ENCODE measurements at regions not wholly inside any gene's neighbourhood (a gene's known extent, or its start where the extent isn't known, plus 50 kb on each side); places are given as distances from the start of the nearest gene placed in this dataset.

DNA sequence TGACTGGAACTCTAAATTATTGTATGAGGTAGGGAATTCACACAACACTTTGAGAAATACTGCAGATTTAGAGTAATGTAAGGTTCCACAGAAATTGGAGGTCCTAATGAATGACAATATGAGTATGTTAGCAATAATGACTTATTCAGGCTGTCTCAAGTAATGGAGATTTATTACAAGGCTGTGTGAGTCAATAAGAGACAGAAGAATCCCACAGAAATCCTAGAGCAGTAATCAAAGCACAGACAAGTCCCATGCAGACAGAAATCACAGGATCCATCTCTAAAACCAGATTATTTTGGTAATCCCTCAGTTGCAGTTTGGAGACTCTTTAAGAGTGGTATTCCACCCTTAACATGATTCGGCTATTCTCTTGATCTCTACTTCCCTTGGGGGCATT lies 83.6 kb downstream of the FAM161A start:
- H3K4me1 Mint-ChIP-seq (ENCODE audit: low read depth, unreplicated experiment) = peaks cover 8% of the 10 kb centered on the region
- TF ChIP-seq, protein P1, sequence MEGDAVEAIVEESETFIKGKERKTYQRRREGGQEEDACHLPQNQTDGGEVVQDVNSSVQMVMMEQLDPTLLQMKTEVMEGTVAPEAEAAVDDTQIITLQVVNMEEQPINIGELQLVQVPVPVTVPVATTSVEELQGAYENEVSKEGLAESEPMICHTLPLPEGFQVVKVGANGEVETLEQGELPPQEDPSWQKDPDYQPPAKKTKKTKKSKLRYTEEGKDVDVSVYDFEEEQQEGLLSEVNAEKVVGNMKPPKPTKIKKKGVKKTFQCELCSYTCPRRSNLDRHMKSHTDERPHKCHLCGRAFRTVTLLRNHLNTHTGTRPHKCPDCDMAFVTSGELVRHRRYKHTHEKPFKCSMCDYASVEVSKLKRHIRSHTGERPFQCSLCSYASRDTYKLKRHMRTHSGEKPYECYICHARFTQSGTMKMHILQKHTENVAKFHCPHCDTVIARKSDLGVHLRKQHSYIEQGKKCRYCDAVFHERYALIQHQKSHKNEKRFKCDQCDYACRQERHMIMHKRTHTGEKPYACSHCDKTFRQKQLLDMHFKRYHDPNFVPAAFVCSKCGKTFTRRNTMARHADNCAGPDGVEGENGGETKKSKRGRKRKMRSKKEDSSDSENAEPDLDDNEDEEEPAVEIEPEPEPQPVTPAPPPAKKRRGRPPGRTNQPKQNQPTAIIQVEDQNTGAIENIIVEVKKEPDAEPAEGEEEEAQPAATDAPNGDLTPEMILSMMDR (IDR thresholded peaks at IDR 0.05; ENCODE audit: insufficient read depth in 1 of 2, low read depth in 1 of 2, low read length in 1 of 2, severe bottlenecking in 1 of 2, unreplicated experiment in 1 of 2) = no peak
- no peaks in the 10 kb centered on the region for H3K9me3 Mint-ChIP-seq (ENCODE audit: unreplicated experiment)
- H3K4me1 ChIP-seq = peaks cover 6% of the 10 kb centered on the region
- DNase-seq = no peak
- no peaks in the 10 kb centered on the region for H3K36me3 ChIP-seq (ENCODE audit: control insufficient read depth, insufficient read depth, low read length)
- no TSS peak for BruUV-seq (replicated peaks)
- no peak overlapping the region for H3K4me3 Mint-ChIP-seq (ENCODE audit: unreplicated experiment)
- CTCF ChIA-PET = no interaction called here
- H3K4me3 ChIP-seq (ENCODE audit: low read depth, low read length) = no peak overlapping the region
- no peaks in the 10 kb centered on the region for H3K36me3 Mint-ChIP-seq (ENCODE audit: insufficient read depth, unreplicated experiment)
- peaks cover 6% of the 10 kb centered on the region for H3K27me3 Mint-ChIP-seq (ENCODE audit: insufficient read depth, unreplicated experiment)
- no peak overlapping the region for H3K27ac Mint-ChIP-seq (ENCODE audit: unreplicated experiment)
- intact Hi-C loops (cut with micrococcal nuclease; ENCODE audit: unreplicated experiment) = no loop called here
- H3K27me3 ChIP-seq (replicated peaks; ENCODE audit: control insufficient read depth, insufficient read depth, low read length) = no peaks in the 10 kb centered on the region; the same call in 1 of the 2 replicates
- POLR2A ChIA-PET = no interaction called here
- H3K9me3 ChIP-seq = no peaks in the 10 kb centered on the region

DNA sequence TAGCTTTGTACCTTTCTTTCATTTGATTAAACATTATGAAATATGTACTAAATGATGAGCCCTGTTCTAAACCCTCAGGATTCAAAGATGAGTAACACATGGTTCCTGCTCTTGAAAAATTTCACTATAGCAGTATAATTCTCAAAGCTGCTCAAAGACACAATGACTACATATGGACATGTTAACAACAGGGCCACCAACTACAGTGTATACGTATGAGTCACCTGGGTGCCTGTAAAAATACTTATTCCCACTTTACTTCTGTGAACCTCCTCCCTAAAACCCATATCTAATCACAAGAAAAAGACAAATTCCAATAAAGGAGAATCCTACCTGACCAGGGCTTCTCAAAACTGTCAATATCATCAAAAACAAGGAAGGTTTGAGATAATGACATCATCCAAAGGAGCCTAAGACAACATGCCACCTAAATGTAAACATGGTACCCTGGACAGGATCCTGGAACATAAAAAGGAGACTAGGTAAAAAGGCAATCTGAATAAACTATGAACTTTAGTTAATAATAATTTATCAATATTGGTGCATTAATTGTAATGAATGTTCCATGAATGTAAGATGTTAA lies 84.7 kb downstream of the FAM161A start:
- ChIA-PET POLR2A (no interaction called here), CTCF (no interaction called here)
- peaks cover 8% of the 10 kb centered on the region for H3K4me1 Mint-ChIP-seq (ENCODE audit: low read depth, unreplicated experiment)
- H3K27me3 Mint-ChIP-seq (ENCODE audit: insufficient read depth, unreplicated experiment) = peaks cover 5% of the 10 kb centered on the region
- TF ChIP-seq, protein P1 (IDR thresholded peaks at IDR 0.05; ENCODE audit: insufficient read depth in 1 of 2, low read depth in 1 of 2, low read length in 1 of 2, severe bottlenecking in 1 of 2, unreplicated experiment in 1 of 2) = no peak
- DNase-seq = no peak
- peaks cover 4% of the 10 kb centered on the region for H3K36me3 Mint-ChIP-seq (ENCODE audit: insufficient read depth, unreplicated experiment)
- H3K27me3 ChIP-seq (replicated peaks; ENCODE audit: control insufficient read depth, insufficient read depth, low read length) = no peaks in the 10 kb centered on the region; the same call in 1 of the 2 replicates
- intact Hi-C loops (cut with micrococcal nuclease; ENCODE audit: unreplicated experiment) = no loop called here
- H3K4me3 ChIP-seq (ENCODE audit: low read depth, low read length) = no peak overlapping the region
- peaks cover 6% of the 10 kb centered on the region for H3K4me1 ChIP-seq
- no peak overlapping the region for H3K4me3 Mint-ChIP-seq (ENCODE audit: unreplicated experiment)
- no TSS peak for BruUV-seq (replicated peaks)
- H3K9me3 ChIP-seq = no peaks in the 10 kb centered on the region
- H3K9me3 Mint-ChIP-seq (ENCODE audit: unreplicated experiment) = no peaks in the 10 kb centered on the region
- H3K27ac Mint-ChIP-seq (ENCODE audit: unreplicated experiment) = no peak overlapping the region
- H3K36me3 ChIP-seq (ENCODE audit: control insufficient read depth, insufficient read depth, low read length) = no peaks in the 10 kb centered on the region

DNA sequence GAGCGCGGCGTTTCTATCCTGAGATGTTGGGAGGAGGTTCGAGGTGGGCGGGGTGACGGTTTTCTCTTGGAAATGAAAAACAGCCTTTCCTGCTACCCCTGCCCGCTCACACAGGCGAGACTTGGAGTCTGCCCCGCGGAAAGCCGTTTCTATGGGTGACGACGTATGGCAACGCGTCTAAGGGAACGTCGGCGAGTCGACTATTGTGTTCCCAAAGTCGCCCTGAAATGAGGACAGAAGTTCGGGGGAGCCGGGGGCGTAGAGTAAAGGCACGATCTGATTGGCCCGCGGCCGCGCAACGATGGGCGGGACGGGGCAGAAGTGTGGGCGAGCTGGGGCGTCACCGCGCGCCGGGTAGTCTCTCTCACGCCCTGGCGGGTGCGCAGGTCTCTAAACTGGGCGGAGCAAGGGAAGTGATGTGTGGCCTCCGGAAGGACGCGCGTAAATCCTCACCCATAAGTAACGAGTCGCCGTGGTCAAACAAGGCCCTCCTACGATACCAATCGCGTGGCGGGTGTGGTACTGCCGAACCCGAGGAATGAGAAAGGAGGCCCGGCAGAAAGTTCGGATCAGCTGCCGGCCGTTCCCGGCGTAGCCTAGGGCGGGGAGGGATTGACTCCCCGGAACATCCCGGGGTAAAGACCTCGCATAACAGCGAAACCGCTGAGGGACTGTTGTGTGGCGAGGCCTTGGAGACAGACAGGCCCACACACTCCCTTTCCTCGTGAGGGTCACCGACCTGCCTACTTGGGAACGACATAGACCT lies 89.6 kb downstream of the FAM161A start:
- peak overlapping the region; percentile 56 for H3K4me3 ChIP-seq (ENCODE audit: low read depth, low read length)
- POLR2A ChIA-PET = interaction anchor here (0.6 to 1.4 kb wide), 7 partner anchors 12 to 226 kb away, joined by 3 to 6 read pairs (median 3); partner anchors contain the start of genes FAM161A and XPO1
- H3K4me1 ChIP-seq = no peaks in the 10 kb centered on the region
- Mint-ChIP-seq H3K27me3 (ENCODE audit: insufficient read depth, unreplicated experiment) (no peaks in the 10 kb centered on the region), H3K4me3 (ENCODE audit: unreplicated experiment) (peak overlapping the region; percentile 72), H3K9me3 (ENCODE audit: unreplicated experiment) (no peaks in the 10 kb centered on the region), H3K27ac (ENCODE audit: unreplicated experiment) (peak overlapping the region; percentile 97), H3K36me3 (ENCODE audit: insufficient read depth, unreplicated experiment) (peaks cover 12% of the 10 kb centered on the region), H3K4me1 (ENCODE audit: low read depth, unreplicated experiment) (no peaks in the 10 kb centered on the region)
- BruUV-seq (replicated peaks) = no TSS peak
- DNase-seq = peak; percentile 98 to 99
- CTCF ChIA-PET = no interaction called here
- intact Hi-C loops (cut with micrococcal nuclease; ENCODE audit: unreplicated experiment) = loop anchor here (1.0 to 2.0 kb wide), 5 partner anchors 29 to 647 kb away; partner anchors contain the start of genes FAM161A and XPO1
- no peaks in the 10 kb centered on the region for H3K27me3 ChIP-seq (replicated peaks; ENCODE audit: control insufficient read depth, insufficient read depth, low read length)
- TF ChIP-seq, protein P1 (IDR thresholded peaks at IDR 0.05; ENCODE audit: insufficient read depth in 1 of 2, low read depth in 1 of 2, low read length in 1 of 2, severe bottlenecking in 1 of 2, unreplicated experiment in 1 of 2) = no peak
- H3K36me3 ChIP-seq (ENCODE audit: control insufficient read depth, insufficient read depth, low read length) = no peaks in the 10 kb centered on the region
- no peaks in the 10 kb centered on the region for H3K9me3 ChIP-seq
